Inflammatory macrophage treated with lipopolysaccharide for 1 hour (primary cell): ENCODE measurements at regions not wholly inside any gene's neighbourhood (a gene's known extent, or its start where the extent isn't known, plus 50 kb on each side); places are given as distances from the start of the nearest gene placed in this dataset.
"Not testable (repeated sequence)": the region's sequence is repeated elsewhere in the genome, so short reads cannot be mapped to it uniquely, and the experiment has no call there.

Experiments used
- DNase-seq, 2 donors: peaks; one replicate each; pipeline ENCODE4 v3.0.0-alpha.2; 2020 to 2022

DNA sequence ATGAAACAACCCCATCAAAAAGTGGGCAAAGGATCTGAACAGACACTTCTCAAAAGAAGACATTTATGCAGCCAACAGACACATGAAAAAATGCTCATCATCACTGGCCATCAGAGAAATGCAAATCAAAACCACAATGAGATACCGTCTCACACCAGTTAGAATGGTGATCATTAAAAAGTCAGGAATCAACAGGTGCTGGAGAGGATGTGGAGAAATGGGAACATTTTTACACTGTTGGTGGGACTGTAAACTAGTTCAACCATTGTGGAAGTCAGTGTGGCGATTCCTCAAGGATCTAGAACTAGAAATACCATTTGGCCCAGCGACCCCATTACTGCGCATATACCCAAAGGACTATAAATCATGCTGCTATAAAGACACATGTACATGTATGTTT lies 179.1 kb downstream of the LRRC70 start:
- not testable (repeated sequence) for DNase-seq

- not testable (repeated sequence) for DNase-seq
Measured at GRCh38 chr5:62752998-62753367, 174.4 kb downstream of the LRRC70 start.

GRCh38 chr5:62752056-62752997 lies 173.7 kb downstream of the LRRC70 start:
- not testable (repeated sequence) for DNase-seq

GRCh38 chr5:62742207-62742606 lies 163.6 kb downstream of the LRRC70 start:
- DNase-seq: no peak

DNA sequence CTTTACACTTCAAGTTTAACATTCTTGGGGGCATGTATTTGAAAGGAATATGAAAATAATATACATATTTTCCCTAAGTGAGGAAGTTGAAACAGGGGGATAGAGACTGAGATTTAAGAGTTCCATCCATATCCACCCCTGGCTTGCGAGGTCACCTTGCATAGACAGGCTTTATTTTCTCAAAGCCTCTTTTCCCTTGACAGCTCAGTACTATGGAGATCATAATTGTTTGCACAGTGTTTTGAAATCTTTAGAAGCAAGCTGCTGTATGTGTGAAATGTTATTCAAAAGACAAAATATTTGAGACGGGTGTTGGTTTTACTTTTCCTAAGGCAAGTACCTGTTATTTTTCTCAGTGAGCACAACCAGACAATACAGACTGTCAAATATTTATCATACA lies 163.1 kb downstream of the LRRC70 start:
- no peak for DNase-seq

DNA sequence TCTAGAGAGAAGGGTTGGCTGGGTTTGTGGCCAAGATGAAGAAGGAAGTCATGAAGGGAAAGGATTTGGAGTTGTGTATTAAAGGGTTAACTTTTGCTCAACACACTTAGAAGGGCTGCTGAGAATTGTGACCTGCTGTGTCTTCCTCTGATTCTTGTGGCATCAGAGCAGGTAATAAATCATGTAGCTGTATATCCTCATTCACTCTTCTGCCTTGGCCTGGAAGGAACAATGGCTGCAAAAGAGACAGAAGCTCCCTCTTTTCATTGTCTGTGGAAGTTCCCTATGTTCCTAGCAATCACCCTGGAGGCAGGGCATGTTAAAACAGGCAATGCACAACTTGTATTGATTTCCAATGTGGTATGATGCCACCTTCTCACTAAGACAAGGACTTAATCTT lies 159.1 kb downstream of the LRRC70 start:
- no peak for DNase-seq

- DNase-seq: peak; percentile 29 to 67
Measured at GRCh38 chr5:62732677-62733121, 154.1 kb downstream of the LRRC70 start.

DNA sequence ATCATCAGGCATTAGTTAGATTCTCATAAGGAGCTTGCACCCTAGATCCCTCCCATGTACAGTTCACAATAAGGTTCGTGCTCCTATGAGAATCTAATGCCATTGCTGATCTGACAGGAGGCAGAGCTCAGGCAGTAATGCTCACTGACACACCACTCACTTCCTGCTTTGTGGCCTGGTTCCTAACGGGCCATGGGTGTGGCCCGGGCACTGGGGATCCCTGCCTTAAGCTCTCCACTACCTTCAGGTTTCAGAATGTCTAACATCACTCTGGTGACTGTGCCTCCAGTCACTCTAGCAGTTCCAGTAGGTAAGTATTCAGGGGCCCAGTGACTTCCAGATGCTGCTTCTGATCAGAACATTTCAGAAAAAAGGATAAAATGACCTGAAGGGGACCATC lies 152.4 kb downstream of the LRRC70 start:
- peak; percentile 5 to 33 for DNase-seq

DNA sequence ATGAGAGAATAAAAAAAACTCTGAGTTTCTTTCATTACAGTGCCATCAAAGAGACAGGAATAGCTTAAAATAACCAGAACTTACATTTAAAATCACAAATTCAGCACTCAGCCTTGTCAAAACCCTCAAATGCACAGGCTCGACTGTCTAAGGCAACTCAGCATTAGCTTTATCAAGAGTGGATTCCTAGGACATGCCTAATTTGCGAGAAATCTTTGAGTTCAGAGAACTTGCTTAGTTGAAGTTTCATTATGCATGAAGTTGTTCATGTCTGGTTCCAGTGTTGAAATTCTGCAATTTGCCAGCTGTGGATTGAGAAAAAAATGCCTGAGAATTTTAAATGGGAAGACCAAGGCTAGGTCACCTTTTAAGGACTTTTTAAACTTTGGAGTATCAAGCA lies 151.1 kb downstream of the LRRC70 start:
- DNase-seq: no peak

DNA sequence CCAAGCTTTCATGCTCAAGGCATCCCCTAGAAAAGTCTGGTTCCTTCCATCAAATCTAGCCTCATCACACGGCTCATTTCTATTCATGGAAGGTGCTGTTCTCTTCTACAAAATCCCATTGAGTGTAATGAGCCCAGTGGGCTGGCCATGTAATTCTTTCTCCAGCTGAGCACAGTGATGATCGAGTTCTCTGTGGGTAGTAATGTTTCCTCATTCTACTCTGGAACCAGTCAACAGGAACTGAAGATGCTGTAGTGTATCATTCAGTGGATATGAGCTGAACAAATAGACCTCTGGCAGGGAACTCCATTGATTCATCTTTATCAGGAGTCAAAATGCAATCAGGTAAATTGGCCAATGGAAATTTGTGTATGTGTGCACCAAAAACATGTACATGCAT lies 149.2 kb downstream of the LRRC70 start:
- peak; percentile 19 to 30 for DNase-seq

DNA sequence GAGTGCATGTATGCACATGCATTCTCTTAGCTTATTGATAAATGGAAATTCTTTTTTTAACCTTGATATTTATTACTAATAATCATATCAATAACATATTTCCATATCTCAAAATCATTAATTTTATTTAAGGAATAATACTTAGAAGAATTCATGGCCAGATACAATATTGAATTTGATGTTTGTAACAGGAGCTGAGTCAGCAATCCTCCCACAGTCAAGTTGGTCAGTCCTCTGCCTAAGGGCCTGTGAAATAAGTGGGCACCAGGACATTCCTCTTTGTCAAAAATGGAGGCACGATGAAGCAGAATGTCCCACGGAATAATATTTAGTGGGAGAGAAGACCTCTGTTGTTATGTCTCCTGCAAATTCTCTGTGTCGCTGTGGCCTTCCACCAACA lies 148.6 kb downstream of the LRRC70 start:
- no peak for DNase-seq

DNA sequence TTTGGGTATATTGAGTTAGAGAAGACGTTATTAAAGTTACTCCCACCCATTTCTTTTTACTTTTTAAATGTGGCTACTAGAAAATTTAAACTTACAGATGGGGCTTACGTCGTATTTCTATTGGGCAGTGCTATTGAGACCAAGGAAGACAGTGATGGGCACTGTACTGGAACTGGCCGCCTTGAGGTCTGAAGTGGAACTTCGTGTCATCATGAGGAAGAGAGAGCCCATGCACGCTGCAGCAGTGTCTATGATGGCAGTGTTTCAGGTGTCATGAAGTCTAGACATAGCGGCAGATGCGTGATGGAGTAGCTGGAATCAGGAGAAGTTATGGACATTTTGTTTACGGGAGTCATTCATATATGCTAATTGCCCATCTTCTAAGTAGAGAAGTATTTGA lies 143.7 kb downstream of the LRRC70 start:
- no peak for DNase-seq

- no peak for DNase-seq
Measured at GRCh38 chr5:62720031-62720441, 141.4 kb downstream of the LRRC70 start.

DNA sequence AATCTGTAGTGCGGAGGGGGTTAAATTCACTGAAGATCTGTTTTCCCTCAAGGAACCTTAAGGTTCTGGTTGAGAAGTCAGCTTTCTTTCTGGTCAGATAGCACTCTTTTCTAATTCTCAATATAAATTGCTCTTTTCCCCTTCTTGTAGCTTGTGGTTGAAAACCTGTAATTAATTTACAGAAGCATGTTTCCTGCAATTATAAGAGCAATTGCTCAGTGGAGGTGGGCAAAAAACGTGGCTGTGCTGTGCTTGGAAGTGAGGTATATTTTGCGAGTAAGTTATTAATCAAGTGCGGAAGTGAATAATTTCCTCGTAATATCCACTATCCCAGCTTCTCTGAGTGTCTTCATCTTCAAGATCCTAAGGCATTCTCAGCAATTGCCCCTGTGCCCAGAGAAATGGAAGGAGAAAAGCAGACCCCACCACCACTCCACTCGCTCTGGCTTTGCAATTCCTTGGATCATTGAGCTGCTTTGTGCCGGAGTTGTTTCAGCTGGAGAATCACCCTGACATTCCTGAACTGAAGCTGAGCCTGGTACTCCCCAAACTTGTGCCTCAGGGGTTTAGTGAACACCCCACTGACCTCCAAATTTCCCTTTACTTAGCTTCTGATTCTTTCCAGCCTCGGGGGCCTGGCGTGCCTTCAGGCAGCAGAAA lies 140.6 kb downstream of the LRRC70 start:
- DNase-seq: no peak

DNA sequence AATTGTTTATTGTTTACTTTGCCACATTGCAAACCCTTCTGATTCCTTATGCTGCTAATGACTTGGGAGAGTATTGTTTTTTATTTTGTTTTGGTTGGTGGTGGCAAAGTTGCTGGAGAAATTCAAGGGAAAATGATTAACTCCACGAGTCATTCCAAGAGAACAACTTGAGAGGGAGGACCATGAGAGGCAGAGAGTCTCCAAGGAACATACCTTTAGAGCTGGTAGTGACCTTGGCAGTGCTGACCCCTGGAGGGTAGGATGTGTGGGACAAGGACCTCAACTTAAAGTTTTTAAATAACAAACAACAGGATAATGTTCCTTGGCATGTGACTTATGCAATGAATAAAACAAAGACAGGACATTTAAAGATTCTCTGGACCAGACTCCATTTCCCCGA lies 139.7 kb downstream of the LRRC70 start:
- no peak for DNase-seq

- DNase-seq: no peak
Measured at GRCh38 chr5:62717301-62717933, 138.8 kb downstream of the LRRC70 start.

DNA sequence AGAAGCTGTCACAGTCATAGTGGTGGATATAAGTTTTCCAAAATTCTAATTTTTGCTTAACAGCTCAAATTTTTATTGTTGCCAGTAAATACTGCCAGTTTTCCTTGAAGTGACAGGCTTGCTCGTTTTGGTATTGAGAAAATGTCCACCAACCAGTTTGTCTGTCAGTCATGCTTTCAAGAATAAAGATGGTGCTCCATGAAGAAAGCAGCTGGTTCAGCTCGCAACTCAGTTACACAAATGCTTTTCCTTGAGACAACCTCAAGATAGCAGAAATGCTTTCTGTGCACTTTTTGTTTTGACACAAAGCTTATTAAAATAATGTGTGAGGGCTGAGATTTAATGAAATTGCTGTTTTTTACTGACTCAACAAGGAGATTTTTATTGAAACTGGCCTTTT lies 135.7 kb downstream of the LRRC70 start:
- DNase-seq: no peak

- peak; percentile 25 to 48 for DNase-seq
Measured at GRCh38 chr5:62708481-62709325, 130.1 kb downstream of the LRRC70 start.

- DNase-seq: peak; percentile 7 to 16
Measured at GRCh38 chr5:62707563-62707962, 128.9 kb downstream of the LRRC70 start.

DNA sequence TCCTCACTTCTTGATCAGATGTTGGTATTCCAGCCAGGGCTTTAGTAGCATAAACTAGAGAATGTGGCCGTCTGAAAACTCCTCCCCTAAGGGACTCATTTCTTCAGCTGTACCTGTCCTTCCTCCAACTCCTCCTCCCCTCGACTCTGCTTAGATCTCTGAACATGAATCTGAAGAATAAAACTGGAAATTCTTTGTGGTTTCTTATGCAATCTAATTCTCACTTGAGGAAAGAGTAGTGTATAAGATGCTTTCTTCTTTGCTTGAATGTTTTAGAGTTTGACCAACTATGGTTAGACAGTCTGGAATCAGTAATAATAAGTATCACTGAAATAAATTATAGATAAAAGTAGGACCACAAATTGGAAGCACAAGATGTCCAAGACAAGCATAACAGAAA lies 128.5 kb downstream of the LRRC70 start:
- DNase-seq: peak; percentile 12 to 51

- DNase-seq: no peak
Measured at GRCh38 chr5:62705022-62705421, 126.4 kb downstream of the LRRC70 start.

DNA sequence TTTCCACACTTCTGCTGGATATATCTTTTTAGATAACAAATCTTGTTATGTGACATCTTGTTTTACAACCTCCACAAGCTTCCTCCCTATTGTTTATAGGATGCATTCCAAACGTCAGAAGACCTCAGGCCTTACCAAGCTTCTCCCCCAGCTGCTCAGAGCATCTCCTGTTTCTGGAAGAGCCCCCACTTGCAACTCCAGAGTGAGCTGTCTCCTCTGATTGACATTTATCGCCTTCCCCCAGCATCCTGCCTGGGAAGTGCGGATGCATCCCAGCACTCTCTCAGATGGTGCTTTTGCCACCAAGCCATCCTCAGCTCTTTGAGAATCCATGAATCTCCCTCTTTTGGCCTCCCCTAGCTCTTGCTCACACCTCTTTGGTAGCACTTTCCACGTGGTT lies 123.5 kb downstream of the LRRC70 start:
- DNase-seq: no peak

- peak in 1 of 2 donors; percentile 39 for DNase-seq
Measured at GRCh38 chr5:62701036-62701435, 122.4 kb downstream of the LRRC70 start.
